Ishikawa (cell line): ENCODE measurements at regions not wholly inside any gene's neighbourhood (a gene's known extent, or its start where the extent isn't known, plus 50 kb on each side); places are given as distances from the start of the nearest gene placed in this dataset.

Experiments used
- MAX ChIP-seq: IDR thresholded peaks from 2 replicates; pipeline ENCODE4 v1.6.1; 2012
- TAF1 ChIP-seq: IDR thresholded peaks from 2 replicates; pipeline ENCODE4 v1.6.1; 2012; ENCODE audit warnings: low read depth, mild to moderate bottlenecking
- USF1 ChIP-seq: IDR thresholded peaks from 2 replicates; pipeline ENCODE4 v1.6.1; 2012
- YY1 ChIP-seq: IDR thresholded peaks from 2 replicates; pipeline ENCODE4 v1.6.1; 2012; ENCODE audit warnings: low read depth

- TF ChIP-seq USF1 = no peak
- no peak for TF ChIP-seq YY1
- TF ChIP-seq MAX = no peak
- no peak for TF ChIP-seq TAF1
Observed at GRCh38 chr5:102627315-102627714, 127.8 kb upstream of the PAM start.
